HEK293T (cell line): ENCODE measurements at regions not wholly inside any gene's neighbourhood (a gene's known extent, or its start where the extent isn't known, plus 50 kb on each side); places are given as distances from the start of the nearest gene placed in this dataset.

Source experiments
- CTCF ChIA-PET: fragments of 350-600 bp; formaldehyde crosslinking; extraction: SDS; loops from one replicate; lab custom pipeline; 2021; ENCODE audit warnings: antibody characterized with exemption, inconsistent platforms; lab: Yijun Ruan, JAX
- POLR2A ChIA-PET: fragments of 350-600 bp; formaldehyde crosslinking; extraction: SDS; loops from one replicate; lab custom pipeline; 2020; ENCODE audit warnings: antibody characterized with exemption, inconsistent platforms; lab: Yijun Ruan, JAX
- DNase-seq: peaks from one replicate; pipeline ENCODE4 v3.0.0; 2012; ENCODE audit warnings: mixed read lengths; ENCODE audit errors: extremely low spot score
- ARNT ChIP-seq: fragments of 450-650 bp; IDR thresholded peaks from 2 replicates; pipeline ENCODE4 v1.6.1; 2017; ENCODE audit warnings: mild to moderate bottlenecking
- BHLHE40 ChIP-seq: fragments of 450-650 bp; IDR thresholded peaks from 2 replicates; pipeline ENCODE4 v1.6.1; 2016; ENCODE audit warnings: mild to moderate bottlenecking, moderate library complexity, borderline replicate concordance
- CTBP1 ChIP-seq: fragments of 450-650 bp; IDR thresholded peaks from 2 replicates; pipeline ENCODE4 v1.6.1; 2016; ENCODE audit warnings: borderline replicate concordance
- ELF4 ChIP-seq: fragments of 450-650 bp; IDR thresholded peaks from 2 replicates; pipeline ENCODE4 v1.6.1; 2017; ENCODE audit warnings: antibody characterized with exemption
- FOXA1 ChIP-seq: fragments of 450-650 bp; IDR thresholded peaks from 2 replicates; pipeline ENCODE4 v1.6.1; 2016; ENCODE audit warnings: mild to moderate bottlenecking
- FOXK2 ChIP-seq: fragments of 450-650 bp; IDR thresholded peaks from 2 replicates; pipeline ENCODE4 v1.6.1; 2016; ENCODE audit warnings: mild to moderate bottlenecking
- FOXM1 ChIP-seq: fragments of 450-650 bp; IDR thresholded peaks from 2 replicates; pipeline ENCODE4 v1.6.1; 2017; ENCODE audit warnings: mild to moderate bottlenecking, borderline replicate concordance
- HDGF ChIP-seq: fragments of 450-650 bp; IDR thresholded peaks from 2 replicates; pipeline ENCODE4 v1.6.1; 2017; ENCODE audit warnings: antibody characterized with exemption, borderline replicate concordance
- L3MBTL2 ChIP-seq: fragments of 450-650 bp; conservative IDR thresholded peaks from 2 replicates; pipeline ENCODE4 v1.6.1; 2016; ENCODE audit warnings: mild to moderate bottlenecking
- LEF1 ChIP-seq: fragments of 450-650 bp; IDR thresholded peaks from 2 replicates; pipeline ENCODE4 v1.6.1; 2017; ENCODE audit warnings: mild to moderate bottlenecking, borderline replicate concordance
- NFRKB ChIP-seq: fragments of 450-650 bp; IDR thresholded peaks from 2 replicates; pipeline ENCODE4 v1.6.1; 2016; ENCODE audit warnings: mild to moderate bottlenecking, moderate library complexity
- PKNOX1 ChIP-seq: fragments of 450-650 bp; IDR thresholded peaks from 2 replicates; pipeline ENCODE4 v1.6.1; 2016
- SP1 ChIP-seq: fragments of 450-650 bp; IDR thresholded peaks from 2 replicates; pipeline ENCODE4 v1.6.1; 2017
- SUZ12 ChIP-seq: fragments of 450-650 bp; IDR thresholded peaks from 2 replicates; pipeline ENCODE4 v1.6.1; 2016; ENCODE audit warnings: mild to moderate bottlenecking
- TARDBP ChIP-seq: fragments of 450-650 bp; IDR thresholded peaks from 2 replicates; pipeline ENCODE4 v1.6.1; 2016
- ZNF384 ChIP-seq: fragments of 450-650 bp; IDR thresholded peaks from 2 replicates; pipeline ENCODE4 v1.6.1; 2016

DNA sequence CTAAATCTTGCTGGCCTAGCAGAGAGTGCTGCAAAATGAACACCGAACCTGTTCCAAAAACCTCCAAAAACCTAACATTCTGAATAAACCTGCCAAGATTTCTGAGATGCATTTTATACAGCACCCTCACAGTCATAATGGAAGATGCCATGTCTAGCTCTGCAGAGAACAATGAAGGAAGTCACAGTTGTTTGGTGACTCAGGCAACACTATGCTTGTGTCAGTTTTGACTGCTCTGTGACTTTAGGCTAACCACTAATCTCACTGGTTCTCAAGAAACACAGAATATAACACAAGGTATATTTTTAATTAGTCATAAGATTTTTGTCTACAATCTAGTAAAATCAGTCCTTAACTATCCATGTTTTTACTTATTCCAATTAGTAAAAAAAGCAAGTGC lies 606.6 kb downstream of the TBL1XR1 start:
- ChIA-PET CTCF (no interaction called here), POLR2A (no interaction called here)
- TF ChIP-seq TARDBP (no peak), SP1 (no peak), ELF4 (no peak), FOXM1 (no peak)
- DNase-seq: no peak

GRCh38 chr3:176587089-176587488 lies 610.2 kb downstream of the TBL1XR1 start:
- POLR2A ChIA-PET: no interaction called here
- CTCF ChIA-PET: no interaction called here
- TF ChIP-seq NFRKB (no peak), FOXM1 (no peak), FOXA1 (no peak), FOXK2 (no peak), SUZ12 (no peak), CTBP1 (no peak), BHLHE40 (no peak), HDGF (no peak), ARNT (no peak), L3MBTL2 (no peak), ZNF384 (no peak), SP1 (no peak), TARDBP (no peak), LEF1 (no peak), PKNOX1 (no peak), ELF4 (no peak)
- no peak for DNase-seq

GRCh38 chr3:176584413-176585176 lies 612.7 kb downstream of the TBL1XR1 start:
- no peak for DNase-seq
- TF ChIP-seq FOXA1: no peak
- TF ChIP-seq TARDBP: no peak
- TF ChIP-seq ARNT: no peak
- no peak for TF ChIP-seq SP1
- no peak for TF ChIP-seq PKNOX1
- TF ChIP-seq ELF4: no peak
- TF ChIP-seq FOXK2: no peak
- TF ChIP-seq ZNF384: no peak
- no peak for TF ChIP-seq NFRKB
- CTCF ChIA-PET: no interaction called here
- POLR2A ChIA-PET: no interaction called here

DNA sequence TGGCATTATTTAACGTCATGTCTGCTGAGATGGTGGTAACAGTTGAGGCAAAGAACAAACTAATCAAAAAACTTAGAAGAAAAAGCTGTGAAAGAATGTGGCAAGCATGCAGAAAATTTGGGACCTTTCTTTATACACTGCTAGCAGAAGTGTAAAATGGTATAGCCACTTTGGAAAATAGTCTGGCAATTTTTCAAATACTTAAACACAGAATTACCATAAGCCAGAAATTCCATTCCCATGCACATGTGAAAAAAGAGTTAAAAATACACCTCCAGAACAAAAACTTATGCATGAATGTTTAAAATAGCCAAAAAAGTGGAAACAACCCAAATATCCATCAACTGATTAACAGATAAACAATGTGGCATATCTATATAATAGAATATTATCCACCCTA lies 613.3 kb downstream of the TBL1XR1 start:
- TF ChIP-seq FOXM1 (no peak), LEF1 (no peak), ELF4 (no peak), PKNOX1 (no peak), CTBP1 (no peak), ARNT (no peak), L3MBTL2 (no peak), FOXA1 (no peak), ZNF384 (no peak), BHLHE40 (no peak), TARDBP (no peak), SP1 (no peak)
- ChIA-PET CTCF (no interaction called here), POLR2A (no interaction called here)
- no peak for DNase-seq

DNA sequence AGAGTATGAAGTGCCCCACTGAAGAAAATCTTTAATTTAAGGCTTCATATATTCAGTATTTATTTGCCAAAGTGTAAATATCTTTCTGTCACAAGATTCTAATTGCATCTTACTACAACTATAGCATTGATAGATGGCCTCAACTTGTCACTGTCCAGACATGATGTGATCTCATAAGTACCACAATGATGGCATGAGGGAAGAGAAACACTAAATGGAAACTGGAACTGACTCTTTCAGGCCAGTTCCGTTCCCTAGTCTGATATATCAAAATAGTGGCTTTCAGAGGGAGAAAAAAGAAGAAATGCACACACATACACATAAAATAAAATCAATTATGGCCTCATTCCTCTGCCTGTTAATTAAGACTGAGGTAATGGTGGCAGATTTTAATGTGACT lies 615.7 kb downstream of the TBL1XR1 start:
- TF ChIP-seq TARDBP: no peak
- no peak for TF ChIP-seq NFRKB
- no peak for TF ChIP-seq FOXM1
- no peak for TF ChIP-seq FOXA1
- no peak for TF ChIP-seq ARNT
- TF ChIP-seq L3MBTL2: no peak
- no peak for TF ChIP-seq SP1
- no peak for TF ChIP-seq ZNF384
- TF ChIP-seq HDGF: no peak
- TF ChIP-seq LEF1: no peak
- TF ChIP-seq BHLHE40: no peak
- TF ChIP-seq SUZ12: no peak
- POLR2A ChIA-PET: no interaction called here
- no peak for DNase-seq
- CTCF ChIA-PET: no interaction called here

DNA sequence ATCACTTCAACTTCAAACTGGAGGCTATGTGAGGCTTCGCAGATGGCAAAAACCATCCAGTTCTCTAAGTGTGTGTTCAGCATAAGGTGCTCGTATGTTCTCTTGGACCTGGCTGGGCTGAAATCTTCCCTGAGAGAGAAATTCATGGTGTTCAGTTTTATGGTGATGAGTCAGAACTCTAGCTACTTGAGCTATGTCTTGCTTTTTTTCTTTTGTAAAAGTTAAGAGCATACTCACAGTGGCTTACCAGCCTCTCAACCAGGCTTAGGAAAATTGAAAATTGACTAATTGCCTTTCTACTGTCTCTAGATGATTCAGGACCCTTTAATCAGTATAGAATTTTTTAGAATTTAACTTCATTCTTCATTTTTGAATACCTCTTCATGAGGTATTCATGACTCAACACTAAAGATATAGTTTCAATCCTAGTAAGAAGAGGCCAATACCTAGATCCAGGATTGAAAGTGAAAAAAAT lies 617.5 kb downstream of the TBL1XR1 start:
- CTCF ChIA-PET: no interaction called here
- no peak for TF ChIP-seq ELF4
- no peak for TF ChIP-seq ARNT
- no peak for TF ChIP-seq ZNF384
- no peak for TF ChIP-seq SP1
- no peak for TF ChIP-seq FOXK2
- no peak for TF ChIP-seq FOXA1
- POLR2A ChIA-PET: no interaction called here
- no peak for DNase-seq

GRCh38 chr3:176578316-176578715 lies 619.0 kb downstream of the TBL1XR1 start:
- CTCF ChIA-PET: no interaction called here
- no peak for TF ChIP-seq L3MBTL2
- no peak for TF ChIP-seq PKNOX1
- TF ChIP-seq ZNF384: no peak
- no peak for TF ChIP-seq ARNT
- TF ChIP-seq SUZ12: no peak
- POLR2A ChIA-PET: no interaction called here
- no peak for DNase-seq
